HEK293 (cell line): ENCODE measurements at regions not wholly inside any gene's neighbourhood (a gene's known extent, or its start where the extent isn't known, plus 50 kb on each side); places are given as distances from the start of the nearest gene placed in this dataset.

Experiments
- YY1 ChIP-seq: fragments of 450-650 bp; formaldehyde crosslinking; IDR thresholded peaks from 2 replicates; pipeline ENCODE4 v1.5.1; 2018; ENCODE audit warnings: missing biosample characterization, missing genetic modification characterization
- ZNF114 ChIP-seq: fragments of 450-650 bp; formaldehyde crosslinking; IDR thresholded peaks from 2 replicates; pipeline ENCODE4 v1.5.0; 2017; ENCODE audit warnings: missing biosample characterization, missing genetic modification characterization
- ZNF175 ChIP-seq: fragments of 450-650 bp; formaldehyde crosslinking; IDR thresholded peaks from 2 replicates; pipeline ENCODE4 v1.5.1; 2016; ENCODE audit warnings: missing biosample characterization, missing genetic modification characterization
- ZNF692 ChIP-seq: fragments of 450-650 bp; formaldehyde crosslinking; IDR thresholded peaks from 2 replicates; pipeline ENCODE4 v1.5.1; 2016; ENCODE audit warnings: missing biosample characterization, missing genetic modification characterization
- ZNF76 ChIP-seq: fragments of 450-650 bp; formaldehyde crosslinking; IDR thresholded peaks from 2 replicates; pipeline ENCODE4; 2016; ENCODE audit warnings: low read depth, missing biosample characterization, missing genetic modification characterization, borderline replicate concordance
- ZNF785 ChIP-seq: fragments of 450-650 bp; formaldehyde crosslinking; IDR thresholded peaks from 2 replicates; pipeline ENCODE4 v1.5.1; 2016; ENCODE audit warnings: missing biosample characterization, missing genetic modification characterization
- ZNF830 ChIP-seq: fragments of 450-650 bp; IDR thresholded peaks from 2 replicates; pipeline ENCODE4 v1.5.0; 2018; ENCODE audit warnings: missing biosample characterization, missing genetic modification characterization, low read depth, mild to moderate bottlenecking, moderate library complexity
- TF ChIP-seq, protein P1 (sequence below): fragments of 450-650 bp; formaldehyde crosslinking; IDR thresholded peaks from 2 replicates; pipeline ENCODE4 v1.5.1; 2016; ENCODE audit warnings: missing biosample characterization, missing genetic modification characterization
- TF ChIP-seq, protein P2 (sequence below): sonication (generic); formaldehyde crosslinking; IDR thresholded peaks from 2 replicates; pipeline ENCODE4 v1.8.1; 2022; ENCODE audit warnings: mild to moderate bottlenecking, moderate library complexity, missing genetic modification reagents

- TF ChIP-seq, protein P1, sequence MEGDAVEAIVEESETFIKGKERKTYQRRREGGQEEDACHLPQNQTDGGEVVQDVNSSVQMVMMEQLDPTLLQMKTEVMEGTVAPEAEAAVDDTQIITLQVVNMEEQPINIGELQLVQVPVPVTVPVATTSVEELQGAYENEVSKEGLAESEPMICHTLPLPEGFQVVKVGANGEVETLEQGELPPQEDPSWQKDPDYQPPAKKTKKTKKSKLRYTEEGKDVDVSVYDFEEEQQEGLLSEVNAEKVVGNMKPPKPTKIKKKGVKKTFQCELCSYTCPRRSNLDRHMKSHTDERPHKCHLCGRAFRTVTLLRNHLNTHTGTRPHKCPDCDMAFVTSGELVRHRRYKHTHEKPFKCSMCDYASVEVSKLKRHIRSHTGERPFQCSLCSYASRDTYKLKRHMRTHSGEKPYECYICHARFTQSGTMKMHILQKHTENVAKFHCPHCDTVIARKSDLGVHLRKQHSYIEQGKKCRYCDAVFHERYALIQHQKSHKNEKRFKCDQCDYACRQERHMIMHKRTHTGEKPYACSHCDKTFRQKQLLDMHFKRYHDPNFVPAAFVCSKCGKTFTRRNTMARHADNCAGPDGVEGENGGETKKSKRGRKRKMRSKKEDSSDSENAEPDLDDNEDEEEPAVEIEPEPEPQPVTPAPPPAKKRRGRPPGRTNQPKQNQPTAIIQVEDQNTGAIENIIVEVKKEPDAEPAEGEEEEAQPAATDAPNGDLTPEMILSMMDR (tag by site-specific recombination) = no peak
- no peak for TF ChIP-seq ZNF692
- TF ChIP-seq, protein P2, sequence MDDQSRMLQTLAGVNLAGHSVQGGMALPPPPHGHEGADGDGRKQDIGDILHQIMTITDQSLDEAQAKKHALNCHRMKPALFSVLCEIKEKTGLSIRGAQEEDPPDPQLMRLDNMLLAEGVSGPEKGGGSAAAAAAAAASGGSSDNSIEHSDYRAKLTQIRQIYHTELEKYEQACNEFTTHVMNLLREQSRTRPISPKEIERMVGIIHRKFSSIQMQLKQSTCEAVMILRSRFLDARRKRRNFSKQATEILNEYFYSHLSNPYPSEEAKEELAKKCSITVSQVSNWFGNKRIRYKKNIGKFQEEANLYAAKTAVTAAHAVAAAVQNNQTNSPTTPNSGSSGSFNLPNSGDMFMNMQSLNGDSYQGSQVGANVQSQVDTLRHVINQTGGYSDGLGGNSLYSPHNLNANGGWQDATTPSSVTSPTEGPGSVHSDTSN (CRISPR knock-in tag) = no peak
- TF ChIP-seq ZNF175 (tag by site-specific recombination) = no peak
- no peak for TF ChIP-seq ZNF76 (tag by site-specific recombination)
- TF ChIP-seq YY1 (tag by site-specific recombination) = no peak
- TF ChIP-seq ZNF785 (tag by site-specific recombination) = no peak
- TF ChIP-seq ZNF114 (tag by site-specific recombination) = no peak
- TF ChIP-seq ZNF830 (tag by site-specific recombination) = no peak
These were observed 705.7 kb upstream of the SLC35B3 start for GRCh38 chr6:9140951-9141460.
